ENCODE measurements at regions not wholly inside any gene's neighbourhood (a gene's known extent, or its start where the extent isn't known, plus 50 kb on each side); places are given as distances from the start of the nearest gene placed in this dataset.
"Not testable (repeated sequence)": the region's sequence is repeated elsewhere in the genome, so short reads cannot be mapped to it uniquely, and the experiment has no call there.

- not testable (repeated sequence) for DNase-seq (ENCODE audit: low read depth in 4 of 4, low spot score in 3 of 4)
Measured at GRCh38 chr3:20517316-20517715, 331.3 kb upstream of the SGO1 start.

GRCh38 chr3:20516311-20516710, 330.3 kb upstream of the SGO1 start:
- no peak for DNase-seq (ENCODE audit: low read depth in 4 of 4, low spot score in 3 of 4)

- DNase-seq (ENCODE audit: low read depth in 4 of 4, low spot score in 3 of 4), result no peak
Measured at GRCh38 chr3:20515834-20516233, 329.8 kb upstream of the SGO1 start.

GRCh38 chr3:20511863-20512505, 326.0 kb upstream of the SGO1 start:
- DNase-seq (ENCODE audit: low read depth in 4 of 4, low spot score in 3 of 4), result peak in 1 of 4 donors; percentile 27

GRCh38 chr3:20510396-20510795, 324.4 kb upstream of the SGO1 start:
- no peak for DNase-seq (ENCODE audit: low read depth in 4 of 4, low spot score in 3 of 4)

- no peak for DNase-seq (ENCODE audit: low read depth in 4 of 4, low spot score in 3 of 4)
Measured at GRCh38 chr3:20503394-20504082, 317.5 kb upstream of the SGO1 start.

- no peak for DNase-seq (ENCODE audit: low read depth in 4 of 4, low spot score in 3 of 4)
Measured at GRCh38 chr3:20490996-20491395, 305.0 kb upstream of the SGO1 start.

GRCh38 chr3:20488151-20488550, 302.1 kb upstream of the SGO1 start:
- DNase-seq (ENCODE audit: low read depth in 4 of 4, low spot score in 3 of 4), result no peak

- DNase-seq (ENCODE audit: low read depth in 4 of 4, low spot score in 3 of 4), result no peak
Measured at GRCh38 chr3:20484126-20484525, 298.1 kb upstream of the SGO1 start.

- DNase-seq (ENCODE audit: low read depth in 4 of 4, low spot score in 3 of 4), result no peak
Measured at GRCh38 chr3:20482350-20482749, 296.3 kb upstream of the SGO1 start.

- no peak for DNase-seq (ENCODE audit: low read depth in 4 of 4, low spot score in 3 of 4)
Measured at GRCh38 chr3:20480786-20481365, 294.9 kb upstream of the SGO1 start.

GRCh38 chr3:20478436-20478835, 292.4 kb upstream of the SGO1 start:
- no peak for DNase-seq (ENCODE audit: low read depth in 4 of 4, low spot score in 3 of 4)

GRCh38 chr3:20464237-20464636, 278.2 kb upstream of the SGO1 start:
- not testable (repeated sequence) for DNase-seq (ENCODE audit: low read depth in 4 of 4, low spot score in 3 of 4)

- DNase-seq (ENCODE audit: low read depth in 4 of 4, low spot score in 3 of 4), result no peak
Measured at GRCh38 chr3:20462723-20463122, 276.7 kb upstream of the SGO1 start.

GRCh38 chr3:20462226-20462625, 276.2 kb upstream of the SGO1 start:
- no peak for DNase-seq (ENCODE audit: low read depth in 4 of 4, low spot score in 3 of 4)

- DNase-seq (ENCODE audit: low read depth in 4 of 4, low spot score in 3 of 4), result no peak
Measured at GRCh38 chr3:20458994-20459716, 273.1 kb upstream of the SGO1 start.

GRCh38 chr3:20456511-20456910, 270.5 kb upstream of the SGO1 start:
- peak in 1 of 4 donors; percentile 20 for DNase-seq (ENCODE audit: low read depth in 4 of 4, low spot score in 3 of 4)

GRCh38 chr3:20451170-20451569, 265.2 kb upstream of the SGO1 start:
- DNase-seq (ENCODE audit: low read depth in 4 of 4, low spot score in 3 of 4), result no peak

- DNase-seq (ENCODE audit: low read depth in 4 of 4, low spot score in 3 of 4), result no peak
Measured at GRCh38 chr3:20450611-20451010, 264.6 kb upstream of the SGO1 start.

- DNase-seq (ENCODE audit: low read depth in 4 of 4, low spot score in 3 of 4), result no peak
Measured at GRCh38 chr3:20442846-20443245, 256.8 kb upstream of the SGO1 start.

GRCh38 chr3:20427268-20427667, 241.3 kb upstream of the SGO1 start:
- DNase-seq (ENCODE audit: low read depth in 4 of 4, low spot score in 3 of 4), result not testable (repeated sequence)
